Common myeloid progenitor, CD34-positive (primary cell): ENCODE measurements at regions not wholly inside any gene's neighbourhood (a gene's known extent, or its start where the extent isn't known, plus 50 kb on each side); places are given as distances from the start of the nearest gene placed in this dataset.
"Not testable (repeated sequence)": the region's sequence is repeated elsewhere in the genome, so short reads cannot be mapped to it uniquely, and the experiment has no call there.

Experiments
- CTCF ChIA-PET: fragments of 350-600 bp; sonication (Branson Sonifier 250); formaldehyde crosslinking; loops from one replicate; lab custom pipeline; 2021; ENCODE audit warnings: antibody characterized with exemption; lab: Charles Lee
- POLR2A ChIA-PET: fragments of 350-600 bp; sonication (Branson Sonifier 250); formaldehyde crosslinking; loops from one replicate; lab custom pipeline; 2021; ENCODE audit warnings: antibody characterized with exemption; lab: Charles Lee
- DNase-seq, 3 donors: peaks; one replicate each; pipeline versions ENCODE4 v3.0.0 to v3.0.0-alpha.2; 2013
- H3K27ac ChIP-seq, 2 experiments: 1 replicate in 1 of 2; 2 replicates in 1 of 2; pipeline ENCODE4 v1.7.0; 2013; ENCODE audit warnings: inconsistent platforms in 2 of 2, low read length in 2 of 2, mild to moderate bottlenecking in 2 of 2, low read depth in 1 of 2, moderate library complexity in 1 of 2; ENCODE audit not compliant: severe bottlenecking in 2 of 2, insufficient read depth in 1 of 2, poor library complexity in 1 of 2
- H3K27me3 ChIP-seq, 5 experiments: replicated peaks in 2 of 5; 1 replicate in 3 of 5; 2 replicates in 2 of 5; pipeline versions ENCODE4 v1.6.1 to v1.7.0; 2013; ENCODE audit warnings: low read length in 4 of 5, mild to moderate bottlenecking in 2 of 5, moderate library complexity in 2 of 5, inconsistent platforms in 1 of 5; ENCODE audit not compliant: insufficient read depth in 5 of 5, control insufficient read depth in 4 of 5
- H3K36me3 ChIP-seq, 4 experiments: 1 replicate in 2 of 4; 2 replicates in 2 of 4; pipeline versions ENCODE4 v1.6.1 to v1.7.0; 2013; ENCODE audit warnings: low read length in 3 of 4, control low read depth in 1 of 4, mild to moderate bottlenecking in 1 of 4; ENCODE audit not compliant: control insufficient read depth in 4 of 4, insufficient read depth in 4 of 4
- H3K4me1 ChIP-seq, 4 experiments: 1 replicate in 3 of 4; 2 replicates in 1 of 4; pipeline versions ENCODE4 v1.6.1 to v1.7.1; 2013; ENCODE audit warnings: low read length in 3 of 4, mild to moderate bottlenecking in 3 of 4, control low read depth in 1 of 4, inconsistent platforms in 1 of 4, moderate library complexity in 1 of 4; ENCODE audit not compliant: control insufficient read depth in 4 of 4, insufficient read depth in 4 of 4; ENCODE audit errors: control extremely low read depth in 1 of 4
- H3K4me3 ChIP-seq, 7 experiments: 1 replicate in 4 of 7; 2 replicates in 3 of 7; pipeline versions ENCODE4 v1.5.1 to v1.7.0; 2013; ENCODE audit warnings: mild to moderate bottlenecking in 7 of 7, low read length in 6 of 7, moderate library complexity in 6 of 7, inconsistent platforms in 2 of 7, low read depth in 2 of 7, control low read depth in 1 of 7; ENCODE audit not compliant: insufficient read depth in 4 of 7, control insufficient read depth in 1 of 7; ENCODE audit errors: extremely low read depth in 1 of 7
- H3K9me3 ChIP-seq, 5 experiments: 1 replicate in 4 of 5; 2 replicates in 1 of 5; pipeline versions ENCODE4 v1.6.1 to v1.7.1; 2013; ENCODE audit warnings: low read length in 4 of 5, mild to moderate bottlenecking in 2 of 5, inconsistent platforms in 1 of 5, low read depth in 1 of 5, moderate library complexity in 1 of 5; ENCODE audit not compliant: control insufficient read depth in 4 of 5, insufficient read depth in 2 of 5; ENCODE audit errors: control extremely low read depth in 1 of 5
- WGBS: methylation state at CpG from one replicate; pipeline ENCODE4 v1.1.5; 2013; ENCODE audit not compliant: insufficient coverage; 5-methylcytosine and 5-hydroxymethylcytosine counted together

GRCh38 chr6:159515811-159516210 lies 177.2 kb downstream of the SOD2 start:
- DNase-seq, H3K4me3 ChIP-seq, H3K9me3 ChIP-seq, H3K4me1 ChIP-seq, H3K27ac ChIP-seq, CTCF ChIA-PET, H3K36me3 ChIP-seq, POLR2A ChIA-PET, H3K27me3 ChIP-seq: not testable (repeated sequence)
- WGBS, result 90% methylated on average over 1 of the region's 3 CpGs

GRCh38 chr6:159513914-159514313 lies 179.1 kb downstream of the SOD2 start:
- CTCF ChIA-PET, result no interaction called here
- Histone ChIP-seq H3K27me3 (peaks cover 0 to 2% (median 0%) of the 10 kb centered on the region in 5 experiments), H3K9me3 (peaks cover 0 to 6% (median 0%) of the 10 kb centered on the region in 5 experiments), H3K4me1 (no peaks in the 10 kb centered on the region), H3K36me3 (no peaks in the 10 kb centered on the region), H3K4me3 (no peak overlapping the region), H3K27ac (no peak overlapping the region)
- WGBS, result 24% methylated on average over 2 of the region's 2 CpGs
- DNase-seq, result no peak
- POLR2A ChIA-PET, result no interaction called here

GRCh38 chr6:159513074-159513720 lies 179.8 kb downstream of the SOD2 start:
- DNase-seq, result no peak
- Histone ChIP-seq H3K4me3 (no peak overlapping the region), H3K27me3 (peaks cover 0 to 2% (median 0%) of the 10 kb centered on the region in 5 experiments), H3K4me1 (no peaks in the 10 kb centered on the region), H3K9me3 (peaks cover 0 to 6% (median 0%) of the 10 kb centered on the region in 5 experiments), H3K27ac (no peak overlapping the region), H3K36me3 (no peaks in the 10 kb centered on the region)
- CTCF ChIA-PET, result no interaction called here
- POLR2A ChIA-PET, result no interaction called here
- WGBS, result 99% methylated on average over 6 of the region's 7 CpGs

DNA sequence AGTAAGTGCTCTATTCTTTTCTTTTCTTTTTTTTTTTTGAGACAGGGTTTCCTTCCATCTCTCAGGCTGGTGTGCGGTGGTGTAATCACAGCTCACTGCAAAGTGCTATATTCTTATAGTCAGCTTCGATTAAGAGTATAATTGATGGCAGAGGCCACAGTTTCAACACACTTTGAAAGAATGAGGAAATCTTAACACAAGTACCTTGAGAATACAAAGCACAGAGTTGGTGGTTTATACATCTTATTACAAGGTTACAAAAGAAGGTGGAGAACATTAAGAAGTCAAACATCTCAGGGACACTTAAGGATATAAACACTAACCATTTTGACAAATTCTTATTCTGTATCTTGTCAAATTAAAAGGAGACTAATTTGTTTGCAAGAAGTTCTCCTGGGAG lies 180.5 kb downstream of the SOD2 start:
- Histone ChIP-seq H3K27me3 (peaks cover 0 to 2% (median 0%) of the 10 kb centered on the region in 5 experiments), H3K4me3 (no peak overlapping the region), H3K27ac (no peak overlapping the region), H3K9me3 (peaks cover 0 to 6% (median 0%) of the 10 kb centered on the region in 5 experiments), H3K4me1 (no peaks in the 10 kb centered on the region), H3K36me3 (no peaks in the 10 kb centered on the region)
- POLR2A ChIA-PET, result no interaction called here
- no peak for DNase-seq
- WGBS, result 100% methylated on average over 1 of the region's 2 CpGs
- CTCF ChIA-PET, result no interaction called here

GRCh38 chr6:159512104-159512503 lies 180.9 kb downstream of the SOD2 start:
- no peak for DNase-seq
- H3K27me3 ChIP-seq, result peaks cover 0 to 2% (median 0%) of the 10 kb centered on the region in 5 experiments
- no peaks in the 10 kb centered on the region for H3K36me3 ChIP-seq
- H3K27ac ChIP-seq, result no peak overlapping the region
- WGBS, result 100% methylated on average over 1 of the region's 2 CpGs
- ChIA-PET POLR2A (no interaction called here), CTCF (no interaction called here)
- no peaks in the 10 kb centered on the region for H3K4me1 ChIP-seq
- peaks cover 0 to 6% (median 0%) of the 10 kb centered on the region in 5 experiments for H3K9me3 ChIP-seq
- H3K4me3 ChIP-seq, result no peak overlapping the region

DNA sequence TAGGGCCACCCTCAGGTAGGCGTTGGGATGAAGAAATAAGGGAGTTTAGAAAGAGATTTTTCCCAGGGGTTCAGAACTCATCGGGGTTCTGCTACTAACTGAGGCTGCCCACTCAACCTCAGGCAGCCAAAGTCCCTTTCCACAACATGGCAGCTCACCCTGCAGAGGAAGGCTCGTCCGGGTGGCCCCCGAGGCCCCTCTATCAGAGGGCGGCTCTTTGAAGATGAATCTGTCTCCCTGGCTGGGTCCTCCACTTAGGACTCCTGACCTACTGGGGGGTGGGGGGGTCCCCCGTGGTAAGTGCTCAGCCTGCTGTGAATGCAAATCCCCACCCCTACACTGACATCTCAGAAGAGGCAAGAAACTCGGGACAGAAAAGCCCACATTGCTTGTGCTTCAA lies 182.9 kb downstream of the SOD2 start:
- Histone ChIP-seq H3K9me3 (peaks cover 0 to under 1% (median 0%) of the 10 kb centered on the region in 5 experiments), H3K4me3 (no peak overlapping the region), H3K27me3 (peaks cover 0 to 2% (median 0%) of the 10 kb centered on the region in 5 experiments), H3K4me1 (no peaks in the 10 kb centered on the region), H3K36me3 (no peaks in the 10 kb centered on the region), H3K27ac (no peak overlapping the region)
- POLR2A ChIA-PET, result no interaction called here
- DNase-seq, result no peak
- CTCF ChIA-PET, result no interaction called here
- WGBS, result 78% methylated on average over 2 of the region's 8 CpGs

GRCh38 chr6:159508931-159509330 lies 184.1 kb downstream of the SOD2 start:
- 100% methylated on average over 2 of the region's 2 CpGs for WGBS
- CTCF ChIA-PET, result no interaction called here
- Histone ChIP-seq H3K27me3 (peaks cover 0 to 4% (median 0%) of the 10 kb centered on the region in 5 experiments), H3K27ac (no peak overlapping the region), H3K4me1 (no peaks in the 10 kb centered on the region), H3K36me3 (no peaks in the 10 kb centered on the region), H3K4me3 (no peak overlapping the region), H3K9me3 (no peaks in the 10 kb centered on the region)
- POLR2A ChIA-PET, result no interaction called here
- no peak for DNase-seq
